ENCODE measurements at regions not wholly inside any gene's neighbourhood (a gene's known extent, or its start where the extent isn't known, plus 50 kb on each side); places are given as distances from the start of the nearest gene placed in this dataset.
"Not testable (repeated sequence)": the region's sequence is repeated elsewhere in the genome, so short reads cannot be mapped to it uniquely, and the experiment has no call there.

- H3K36me3 ChIP-seq (ENCODE audit: control insufficient read depth in 3 of 3, insufficient read depth in 3 of 3, low read length in 3 of 3), result no peaks in the 10 kb centered on the region
- H3K9me3 ChIP-seq (ENCODE audit: control insufficient read depth in 3 of 3, low read length in 3 of 3), result no peaks in the 10 kb centered on the region
- no peak overlapping the region for H3K4me3 ChIP-seq (ENCODE audit: low read length in 3 of 3)
- no peaks in the 10 kb centered on the region for H3K4me1 ChIP-seq (ENCODE audit: control insufficient read depth in 3 of 3, insufficient read depth in 3 of 3, low read length in 3 of 3)
- H3K9ac ChIP-seq (ENCODE audit: low read depth in 1 of 3, low read length in 3 of 3), result no peak overlapping the region
- H3K27ac ChIP-seq (ENCODE audit: low read depth, low read length), result no peak overlapping the region
- H3K27me3 ChIP-seq (ENCODE audit: control insufficient read depth in 3 of 3, insufficient read depth in 3 of 3, low read length in 3 of 3), result no peaks in the 10 kb centered on the region
These were observed 1148.0 kb upstream of the DIAPH2 start for GRCh38 chrX:95536661-95537060.

GRCh38 chrX:95539041-95539440 is 1145.6 kb upstream of the DIAPH2 start:
- Histone ChIP-seq H3K4me1 (ENCODE audit: control insufficient read depth in 3 of 3, insufficient read depth in 3 of 3, low read length in 3 of 3) (no peaks in the 10 kb centered on the region), H3K4me3 (ENCODE audit: low read length in 3 of 3) (no peak overlapping the region), H3K36me3 (ENCODE audit: control insufficient read depth in 3 of 3, insufficient read depth in 3 of 3, low read length in 3 of 3) (no peaks in the 10 kb centered on the region), H3K27ac (ENCODE audit: low read depth, low read length) (no peak overlapping the region), H3K9me3 (ENCODE audit: control insufficient read depth in 3 of 3, low read length in 3 of 3) (no peaks in the 10 kb centered on the region), H3K9ac (ENCODE audit: low read depth in 1 of 3, low read length in 3 of 3) (no peak overlapping the region), H3K27me3 (ENCODE audit: control insufficient read depth in 3 of 3, insufficient read depth in 3 of 3, low read length in 3 of 3) (no peaks in the 10 kb centered on the region)

GRCh38 chrX:95549552-95549951 is 1135.1 kb upstream of the DIAPH2 start:
- not testable (repeated sequence) for H3K9ac ChIP-seq (ENCODE audit: low read depth in 1 of 3, low read length in 3 of 3); H3K36me3 ChIP-seq (ENCODE audit: control insufficient read depth in 3 of 3, insufficient read depth in 3 of 3, low read length in 3 of 3); H3K9me3 ChIP-seq (ENCODE audit: control insufficient read depth in 3 of 3, low read length in 3 of 3); H3K4me1 ChIP-seq (ENCODE audit: control insufficient read depth in 3 of 3, insufficient read depth in 3 of 3, low read length in 3 of 3); H3K27me3 ChIP-seq (ENCODE audit: control insufficient read depth in 3 of 3, insufficient read depth in 3 of 3, low read length in 3 of 3); H3K4me3 ChIP-seq (ENCODE audit: low read length in 3 of 3); H3K27ac ChIP-seq (ENCODE audit: low read depth, low read length)

- Histone ChIP-seq H3K36me3 (ENCODE audit: control insufficient read depth in 3 of 3, insufficient read depth in 3 of 3, low read length in 3 of 3) (no peaks in the 10 kb centered on the region), H3K4me1 (ENCODE audit: control insufficient read depth in 3 of 3, insufficient read depth in 3 of 3, low read length in 3 of 3) (no peaks in the 10 kb centered on the region), H3K9ac (ENCODE audit: low read depth in 1 of 3, low read length in 3 of 3) (no peak overlapping the region), H3K27ac (ENCODE audit: low read depth, low read length) (no peak overlapping the region), H3K9me3 (ENCODE audit: control insufficient read depth in 3 of 3, low read length in 3 of 3) (no peaks in the 10 kb centered on the region), H3K27me3 (ENCODE audit: control insufficient read depth in 3 of 3, insufficient read depth in 3 of 3, low read length in 3 of 3) (no peaks in the 10 kb centered on the region), H3K4me3 (ENCODE audit: low read length in 3 of 3) (no peak overlapping the region)
These were observed 1099.3 kb upstream of the DIAPH2 start for GRCh38 chrX:95585321-95585720.

- H3K36me3 ChIP-seq (ENCODE audit: control insufficient read depth in 3 of 3, insufficient read depth in 3 of 3, low read length in 3 of 3), result no peaks in the 10 kb centered on the region
- no peaks in the 10 kb centered on the region for H3K9me3 ChIP-seq (ENCODE audit: control insufficient read depth in 3 of 3, low read length in 3 of 3)
- no peak overlapping the region for H3K9ac ChIP-seq (ENCODE audit: low read depth in 1 of 3, low read length in 3 of 3)
These were observed 1072.3 kb upstream of the DIAPH2 start for GRCh38 chrX:95612350-95612749.

GRCh38 chrX:95622200-95622599 is 1062.4 kb upstream of the DIAPH2 start:
- H3K4me1 ChIP-seq (ENCODE audit: control insufficient read depth in 3 of 3, insufficient read depth in 3 of 3, low read length in 3 of 3), result no peaks in the 10 kb centered on the region
- no peak overlapping the region for H3K9ac ChIP-seq (ENCODE audit: low read depth in 1 of 3, low read length in 3 of 3)
- no peaks in the 10 kb centered on the region for H3K9me3 ChIP-seq (ENCODE audit: control insufficient read depth in 3 of 3, low read length in 3 of 3)
- no peak overlapping the region for H3K27ac ChIP-seq (ENCODE audit: low read depth, low read length)
- no peaks in the 10 kb centered on the region for H3K36me3 ChIP-seq (ENCODE audit: control insufficient read depth in 3 of 3, insufficient read depth in 3 of 3, low read length in 3 of 3)
- no peaks in the 10 kb centered on the region for H3K27me3 ChIP-seq (ENCODE audit: control insufficient read depth in 3 of 3, insufficient read depth in 3 of 3, low read length in 3 of 3)
- H3K4me3 ChIP-seq (ENCODE audit: low read length in 3 of 3), result no peak overlapping the region

More at GRCh38 chrX:95612350-95612749, 1072.3 kb upstream of the DIAPH2 start:
- H3K4me1 ChIP-seq (ENCODE audit: control insufficient read depth in 3 of 3, insufficient read depth in 3 of 3, low read length in 3 of 3), result no peaks in the 10 kb centered on the region
- no peaks in the 10 kb centered on the region for H3K27me3 ChIP-seq (ENCODE audit: control insufficient read depth in 3 of 3, insufficient read depth in 3 of 3, low read length in 3 of 3)
- H3K27ac ChIP-seq (ENCODE audit: low read depth, low read length), result no peak overlapping the region
- H3K4me3 ChIP-seq (ENCODE audit: low read length in 3 of 3), result no peak overlapping the region

- no peak overlapping the region for H3K9ac ChIP-seq (ENCODE audit: low read depth in 1 of 3, low read length in 3 of 3)
- no peaks in the 10 kb centered on the region for H3K9me3 ChIP-seq (ENCODE audit: control insufficient read depth in 3 of 3, low read length in 3 of 3)
- H3K27ac ChIP-seq (ENCODE audit: low read depth, low read length), result no peak overlapping the region
- H3K4me1 ChIP-seq (ENCODE audit: control insufficient read depth in 3 of 3, insufficient read depth in 3 of 3, low read length in 3 of 3), result no peaks in the 10 kb centered on the region
- no peak overlapping the region for H3K4me3 ChIP-seq (ENCODE audit: low read length in 3 of 3)
- no peaks in the 10 kb centered on the region for H3K36me3 ChIP-seq (ENCODE audit: control insufficient read depth in 3 of 3, insufficient read depth in 3 of 3, low read length in 3 of 3)
- no peaks in the 10 kb centered on the region for H3K27me3 ChIP-seq (ENCODE audit: control insufficient read depth in 3 of 3, insufficient read depth in 3 of 3, low read length in 3 of 3)
These were observed 1057.9 kb upstream of the DIAPH2 start for GRCh38 chrX:95626748-95627147.

GRCh38 chrX:95628796-95629195 is 1055.8 kb upstream of the DIAPH2 start:
- no peak overlapping the region for H3K27ac ChIP-seq (ENCODE audit: low read depth, low read length)
- no peak overlapping the region for H3K4me3 ChIP-seq (ENCODE audit: low read length in 3 of 3)
- no peaks in the 10 kb centered on the region for H3K4me1 ChIP-seq (ENCODE audit: control insufficient read depth in 3 of 3, insufficient read depth in 3 of 3, low read length in 3 of 3)
- H3K36me3 ChIP-seq (ENCODE audit: control insufficient read depth in 3 of 3, insufficient read depth in 3 of 3, low read length in 3 of 3), result no peaks in the 10 kb centered on the region
- H3K27me3 ChIP-seq (ENCODE audit: control insufficient read depth in 3 of 3, insufficient read depth in 3 of 3, low read length in 3 of 3), result no peaks in the 10 kb centered on the region
- H3K9me3 ChIP-seq (ENCODE audit: control insufficient read depth in 3 of 3, low read length in 3 of 3), result no peaks in the 10 kb centered on the region
- no peak overlapping the region for H3K9ac ChIP-seq (ENCODE audit: low read depth in 1 of 3, low read length in 3 of 3)

- H3K36me3 ChIP-seq (ENCODE audit: control insufficient read depth in 3 of 3, insufficient read depth in 3 of 3, low read length in 3 of 3), result no peaks in the 10 kb centered on the region
- no peak overlapping the region for H3K9ac ChIP-seq (ENCODE audit: low read depth in 1 of 3, low read length in 3 of 3)
- H3K9me3 ChIP-seq (ENCODE audit: control insufficient read depth in 3 of 3, low read length in 3 of 3), result no peaks in the 10 kb centered on the region
- no peak overlapping the region for H3K4me3 ChIP-seq (ENCODE audit: low read length in 3 of 3)
- H3K27ac ChIP-seq (ENCODE audit: low read depth, low read length), result no peak overlapping the region
- H3K4me1 ChIP-seq (ENCODE audit: control insufficient read depth in 3 of 3, insufficient read depth in 3 of 3, low read length in 3 of 3), result no peaks in the 10 kb centered on the region
- no peaks in the 10 kb centered on the region for H3K27me3 ChIP-seq (ENCODE audit: control insufficient read depth in 3 of 3, insufficient read depth in 3 of 3, low read length in 3 of 3)
These were observed 1054.9 kb upstream of the DIAPH2 start for GRCh38 chrX:95629737-95630136.

- Histone ChIP-seq H3K36me3 (ENCODE audit: control insufficient read depth in 3 of 3, insufficient read depth in 3 of 3, low read length in 3 of 3) (no peaks in the 10 kb centered on the region), H3K4me3 (ENCODE audit: low read length in 3 of 3) (no peak overlapping the region), H3K27ac (ENCODE audit: low read depth, low read length) (no peak overlapping the region), H3K4me1 (ENCODE audit: control insufficient read depth in 3 of 3, insufficient read depth in 3 of 3, low read length in 3 of 3) (no peaks in the 10 kb centered on the region), H3K9me3 (ENCODE audit: control insufficient read depth in 3 of 3, low read length in 3 of 3) (no peaks in the 10 kb centered on the region), H3K27me3 (ENCODE audit: control insufficient read depth in 3 of 3, insufficient read depth in 3 of 3, low read length in 3 of 3) (no peaks in the 10 kb centered on the region), H3K9ac (ENCODE audit: low read depth in 1 of 3, low read length in 3 of 3) (no peak overlapping the region)
These were observed 1044.4 kb upstream of the DIAPH2 start for GRCh38 chrX:95640226-95640625.

GRCh38 chrX:95645738-95646137 is 1038.9 kb upstream of the DIAPH2 start:
- no peak overlapping the region for H3K27ac ChIP-seq (ENCODE audit: low read depth, low read length)
- H3K36me3 ChIP-seq (ENCODE audit: control insufficient read depth in 3 of 3, insufficient read depth in 3 of 3, low read length in 3 of 3), result no peaks in the 10 kb centered on the region
- H3K4me1 ChIP-seq (ENCODE audit: control insufficient read depth in 3 of 3, insufficient read depth in 3 of 3, low read length in 3 of 3), result no peaks in the 10 kb centered on the region
- H3K9ac ChIP-seq (ENCODE audit: low read depth in 1 of 3, low read length in 3 of 3), result no peak overlapping the region
- H3K27me3 ChIP-seq (ENCODE audit: control insufficient read depth in 3 of 3, insufficient read depth in 3 of 3, low read length in 3 of 3), result no peaks in the 10 kb centered on the region
- H3K9me3 ChIP-seq (ENCODE audit: control insufficient read depth in 3 of 3, low read length in 3 of 3), result no peaks in the 10 kb centered on the region
- H3K4me3 ChIP-seq (ENCODE audit: low read length in 3 of 3), result no peak overlapping the region

Measured in skeletal muscle tissue (tissue), 3 donors.